Vagina (tissue), 2 donors: ENCODE measurements at regions not wholly inside any gene's neighbourhood (a gene's known extent, or its start where the extent isn't known, plus 50 kb on each side); places are given as distances from the start of the nearest gene placed in this dataset.

Experiments used
- CTCF ChIP-seq, 3 experiments: fragments of 450-650 bp in 2 of 3; fragments of 200-600 bp in 1 of 3; sonication (generic) in 1 of 3; IDR thresholded peaks; one replicate each; pipeline ENCODE4 v1.5.1; 2017 to 2019; ENCODE audit warnings: antibody characterized with exemption in 3 of 3, mild to moderate bottlenecking in 2 of 3, moderate library complexity in 2 of 3
- POLR2A ChIP-seq, 2 donors: fragments of 450-650 bp; IDR thresholded peaks; one replicate each; pipeline ENCODE4 v1.6.1; 2017; ENCODE audit warnings: antibody characterized with exemption in 2 of 2, mild to moderate bottlenecking in 2 of 2, moderate library complexity in 2 of 2

DNA sequence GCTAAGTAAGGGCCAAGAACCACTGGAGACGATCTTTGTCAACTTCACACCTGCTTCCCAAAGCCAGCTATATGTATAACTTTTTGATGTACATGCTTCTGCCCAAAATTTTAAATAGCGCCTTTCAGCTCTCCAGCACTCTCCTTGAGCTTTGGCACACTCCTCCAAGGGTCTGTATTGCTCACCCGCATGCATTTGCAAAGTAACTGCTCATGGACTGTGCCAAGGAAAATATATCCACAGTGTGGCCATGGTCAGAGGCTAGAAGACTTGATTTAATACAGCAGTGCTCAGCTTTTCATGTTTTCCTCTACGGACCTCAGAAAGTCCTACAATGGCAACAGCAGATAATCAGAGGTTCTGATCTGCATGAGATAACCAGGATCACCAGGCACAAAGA lies 550.1 kb downstream of the SOX6 start:
- TF ChIP-seq CTCF (IDR thresholded peaks at IDR 0.05) = no peak
- TF ChIP-seq POLR2A (IDR thresholded peaks at IDR 0.05) = no peak
